Gastrocnemius medialis (tissue), 4 donors: ENCODE measurements at regions not wholly inside any gene's neighbourhood (a gene's known extent, or its start where the extent isn't known, plus 50 kb on each side); places are given as distances from the start of the nearest gene placed in this dataset.

Source experiments
- CTCF ChIP-seq, 5 experiments: fragments of 450-650 bp in 3 of 5; fragments of 200-600 bp in 2 of 5; sonication (generic) in 2 of 5; IDR thresholded peaks in 4 of 5; conservative IDR thresholded peaks in 1 of 5; 1 replicate in 4 of 5; 2 replicates in 1 of 5; pipeline ENCODE4 v1.5.1; 2016 to 2019; ENCODE audit warnings: antibody characterized with exemption in 5 of 5, mild to moderate bottlenecking in 3 of 5, moderate library complexity in 3 of 5
- POLR2A ChIP-seq, 2 donors: fragments of 450-650 bp; IDR thresholded peaks; one replicate each; pipeline ENCODE4 v1.6.1; 2017; ENCODE audit warnings: antibody characterized with exemption in 2 of 2, mild to moderate bottlenecking in 2 of 2, moderate library complexity in 2 of 2

- no peak for TF ChIP-seq CTCF (IDR thresholded peaks at IDR 0.05 in 4 of 5, conservative IDR thresholded peaks at IDR 0.05 in 1 of 5)
- TF ChIP-seq POLR2A (IDR thresholded peaks at IDR 0.05), result no peak
These were observed 418.2 kb upstream of the PODXL start for GRCh38 chr7:131974671-131975070.
